ENCODE measurements at regions not wholly inside any gene's neighbourhood (a gene's known extent, or its start where the extent isn't known, plus 50 kb on each side); places are given as distances from the start of the nearest gene placed in this dataset.

DNA sequence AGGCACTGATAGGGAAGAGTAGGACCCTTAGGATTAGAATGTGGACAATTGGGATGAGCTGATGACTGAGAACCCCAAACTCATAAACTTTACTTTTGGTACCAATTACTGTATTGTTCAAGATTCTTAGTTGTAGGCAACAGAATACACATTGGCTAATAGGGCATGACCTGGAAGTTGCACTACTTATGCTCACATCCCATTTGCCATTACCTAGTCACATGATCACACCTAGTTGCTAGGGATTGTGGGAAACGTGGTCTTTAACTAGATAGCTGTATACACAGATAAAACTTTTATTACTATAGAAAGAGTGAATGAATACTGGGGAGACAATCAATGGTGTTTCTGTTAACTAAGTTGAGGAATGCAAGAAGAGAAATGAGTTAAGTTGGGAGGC, 113.4 kb upstream of the AKIRIN2 start:
- Mint-ChIP-seq H3K27me3 (peaks cover 3 to 9% of the 10 kb centered on the region in 2 donors), H3K4me1 (no peaks in the 10 kb centered on the region), H3K27ac (no peak overlapping the region), H3K9me3 (peaks cover 0 to 3% of the 10 kb centered on the region in 2 donors), H3K36me3 (no peaks in the 10 kb centered on the region), H3K4me3 (no peak overlapping the region)
- ATAC-seq (replicated peaks) (no peak), DNase-seq (no peak)

DNA sequence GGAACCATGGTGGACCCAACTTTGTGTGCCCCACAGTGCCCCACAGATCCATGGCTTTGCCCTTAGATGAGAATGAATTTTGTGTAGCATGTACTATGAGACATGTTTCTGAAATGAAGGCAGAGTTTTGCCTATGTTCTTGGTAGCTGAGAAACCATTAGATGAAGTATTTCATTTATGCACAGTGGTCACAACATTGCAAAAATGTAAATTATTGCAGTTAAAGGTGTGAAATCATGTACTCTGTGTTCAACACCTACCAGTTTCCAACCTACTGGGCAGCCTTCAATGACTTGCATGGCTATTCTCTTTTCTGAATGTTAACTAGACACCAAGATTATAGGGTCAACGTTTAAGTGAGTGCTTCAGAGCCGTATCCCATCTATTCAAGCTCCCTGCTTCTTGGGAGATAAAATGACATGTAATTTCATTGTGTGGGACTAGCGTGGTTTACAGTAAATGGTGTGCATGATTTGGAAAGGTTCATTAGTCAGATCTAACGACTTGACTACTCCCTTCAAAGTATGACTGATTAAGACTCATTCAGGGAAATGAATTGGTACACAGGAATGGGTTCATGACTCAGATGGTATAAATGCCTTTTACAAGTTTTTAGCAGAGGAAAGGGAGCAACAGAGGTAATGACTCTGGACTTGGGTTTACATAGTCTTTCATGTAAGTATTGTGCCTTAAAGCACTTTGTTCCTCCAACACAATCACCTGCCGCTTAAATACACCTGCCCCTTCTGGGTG, 106.1 kb upstream of the AKIRIN2 start:
- DNase-seq, result no peak
- H3K36me3 Mint-ChIP-seq, result no peaks in the 10 kb centered on the region
- H3K9me3 Mint-ChIP-seq, result no peaks in the 10 kb centered on the region
- ATAC-seq (replicated peaks), result peak in 1 of 2 donors; percentile 69
- H3K27ac Mint-ChIP-seq, result no peak overlapping the region
- peaks cover 18 to 22% of the 10 kb centered on the region in 2 donors for H3K4me1 Mint-ChIP-seq
- H3K27me3 Mint-ChIP-seq, result no peaks in the 10 kb centered on the region
- H3K4me3 Mint-ChIP-seq, result no peak overlapping the region

DNA sequence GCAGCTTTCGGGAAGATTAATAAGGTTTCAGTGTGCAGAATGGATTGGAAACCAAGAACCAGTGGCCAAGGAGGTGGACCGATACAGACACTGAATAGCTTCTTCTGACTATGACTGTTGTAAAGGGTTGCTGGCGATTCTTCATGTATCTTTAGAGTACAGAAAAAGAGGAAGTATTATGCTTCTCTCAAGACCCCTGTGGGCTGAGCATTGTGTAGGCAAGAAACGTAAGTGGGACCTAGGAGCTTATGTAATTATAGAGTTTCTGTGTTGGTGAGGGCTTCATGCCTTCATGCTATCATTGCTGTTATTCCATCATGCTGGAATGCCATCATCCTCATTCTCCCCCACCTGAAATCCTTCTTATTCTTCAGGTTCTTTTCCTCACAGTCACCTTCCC, 105.4 kb upstream of the AKIRIN2 start:
- Mint-ChIP-seq H3K4me3 (no peak overlapping the region), H3K9me3 (no peaks in the 10 kb centered on the region), H3K27me3 (no peaks in the 10 kb centered on the region), H3K4me1 (peaks cover 18 to 22% of the 10 kb centered on the region in 2 donors), H3K36me3 (no peaks in the 10 kb centered on the region), H3K27ac (no peak overlapping the region)
- DNase-seq, result no peak
- ATAC-seq (replicated peaks), result peak; percentile 75 to 88

DNA sequence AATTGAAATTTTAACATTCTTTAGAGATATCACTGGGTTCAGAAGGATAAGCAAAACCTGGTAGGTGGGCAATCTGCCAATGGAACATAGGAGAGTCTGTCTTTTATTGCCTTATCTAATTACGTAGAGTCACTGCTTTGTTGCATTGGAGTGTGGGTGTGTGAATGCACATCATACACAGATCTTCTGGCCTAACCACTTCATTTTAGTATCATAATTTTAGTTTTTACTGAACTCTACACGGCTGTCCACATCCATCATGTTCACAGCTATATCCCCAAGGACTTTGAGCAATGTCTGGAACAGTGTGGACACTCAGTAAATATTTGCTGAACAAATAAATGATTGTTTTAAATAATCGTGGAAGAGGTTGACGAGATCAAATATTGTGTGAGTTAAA, 104.6 kb upstream of the AKIRIN2 start:
- ATAC-seq (replicated peaks) (no peak), DNase-seq (no peak)
- H3K9me3 Mint-ChIP-seq, result no peaks in the 10 kb centered on the region
- no peaks in the 10 kb centered on the region for H3K27me3 Mint-ChIP-seq
- no peak overlapping the region for H3K4me3 Mint-ChIP-seq
- H3K4me1 Mint-ChIP-seq, result peaks cover 18 to 22% of the 10 kb centered on the region in 2 donors
- no peak overlapping the region for H3K27ac Mint-ChIP-seq
- no peaks in the 10 kb centered on the region for H3K36me3 Mint-ChIP-seq

DNA sequence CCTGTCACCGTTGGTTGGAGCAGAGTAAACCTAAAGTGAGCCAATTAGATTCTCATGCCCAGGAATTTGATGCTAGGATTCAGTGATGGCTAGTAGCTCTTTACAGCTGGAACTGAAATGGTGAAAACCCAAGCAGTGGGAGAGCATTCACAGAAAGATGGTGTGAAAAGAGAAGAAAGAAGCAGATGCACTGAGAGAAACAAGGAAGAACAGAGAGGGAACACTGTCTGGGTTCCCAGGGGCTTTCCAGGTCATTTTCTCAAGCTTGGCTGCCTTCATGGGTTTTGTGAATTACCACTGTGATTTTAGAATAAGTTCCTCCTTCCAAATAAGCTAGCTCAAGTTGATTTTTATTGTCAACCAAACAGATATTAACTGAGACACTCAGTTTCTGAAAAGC, 104.1 kb upstream of the AKIRIN2 start:
- Mint-ChIP-seq H3K27me3 (no peaks in the 10 kb centered on the region), H3K36me3 (no peaks in the 10 kb centered on the region), H3K27ac (peak overlapping the region; percentile 81), H3K9me3 (no peaks in the 10 kb centered on the region), H3K4me1 (peaks cover 18 to 22% of the 10 kb centered on the region in 2 donors), H3K4me3 (no peak overlapping the region)
- DNase-seq (no peak), ATAC-seq (replicated peaks) (peak in 1 of 2 donors; percentile 59)

DNA sequence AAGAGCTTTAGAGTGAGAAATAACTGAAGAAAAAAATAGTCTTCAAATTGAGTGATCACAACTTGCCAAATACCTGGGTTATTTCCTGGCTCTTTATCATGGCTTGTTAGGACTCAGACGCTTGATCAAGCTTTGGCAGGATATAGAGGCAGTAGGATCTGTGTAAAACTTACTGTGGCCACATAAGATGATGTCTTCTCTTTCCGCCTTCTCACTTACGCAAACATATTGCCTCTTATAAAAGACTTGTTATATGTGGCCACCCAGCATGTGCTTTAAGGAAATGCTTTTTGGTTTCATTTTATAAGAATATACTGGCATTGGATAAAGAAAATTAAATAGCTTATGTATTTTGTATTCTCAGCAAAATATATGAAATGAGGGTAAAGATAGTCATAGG, 101.8 kb upstream of the AKIRIN2 start:
- ATAC-seq (replicated peaks) (no peak), DNase-seq (no peak)
- Mint-ChIP-seq H3K9me3 (no peaks in the 10 kb centered on the region), H3K4me3 (no peak overlapping the region), H3K27me3 (no peaks in the 10 kb centered on the region), H3K27ac (no peak overlapping the region), H3K36me3 (no peaks in the 10 kb centered on the region), H3K4me1 (peaks cover 24 to 32% of the 10 kb centered on the region in 2 donors)

DNA sequence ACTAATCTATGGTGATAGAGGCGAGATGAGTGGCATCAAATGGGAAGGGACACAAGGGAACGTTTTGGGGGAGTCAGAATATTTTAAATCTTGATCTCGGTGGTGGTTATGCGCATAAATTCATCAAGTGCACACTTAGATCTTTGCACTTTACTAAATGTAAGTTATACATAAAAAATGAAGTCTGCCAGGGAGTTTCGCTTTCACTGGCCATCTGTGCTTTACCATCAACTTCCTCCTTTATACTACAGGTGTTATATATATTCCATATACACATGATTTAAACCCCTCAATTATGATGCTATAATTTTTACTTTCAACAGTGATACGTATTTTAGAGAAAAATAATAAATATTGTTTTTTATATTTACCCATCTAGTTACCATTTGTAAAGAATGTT, 97.6 kb upstream of the AKIRIN2 start:
- DNase-seq (no peak), ATAC-seq (replicated peaks) (peak; percentile 38 to 74)
- no peak overlapping the region for H3K27ac Mint-ChIP-seq
- peak overlapping the region; percentile 3 to 30 for H3K4me3 Mint-ChIP-seq
- H3K27me3 Mint-ChIP-seq, result no peaks in the 10 kb centered on the region
- H3K4me1 Mint-ChIP-seq, result peaks cover 24 to 29% of the 10 kb centered on the region in 2 donors
- no peaks in the 10 kb centered on the region for H3K9me3 Mint-ChIP-seq
- H3K36me3 Mint-ChIP-seq, result no peaks in the 10 kb centered on the region

DNA sequence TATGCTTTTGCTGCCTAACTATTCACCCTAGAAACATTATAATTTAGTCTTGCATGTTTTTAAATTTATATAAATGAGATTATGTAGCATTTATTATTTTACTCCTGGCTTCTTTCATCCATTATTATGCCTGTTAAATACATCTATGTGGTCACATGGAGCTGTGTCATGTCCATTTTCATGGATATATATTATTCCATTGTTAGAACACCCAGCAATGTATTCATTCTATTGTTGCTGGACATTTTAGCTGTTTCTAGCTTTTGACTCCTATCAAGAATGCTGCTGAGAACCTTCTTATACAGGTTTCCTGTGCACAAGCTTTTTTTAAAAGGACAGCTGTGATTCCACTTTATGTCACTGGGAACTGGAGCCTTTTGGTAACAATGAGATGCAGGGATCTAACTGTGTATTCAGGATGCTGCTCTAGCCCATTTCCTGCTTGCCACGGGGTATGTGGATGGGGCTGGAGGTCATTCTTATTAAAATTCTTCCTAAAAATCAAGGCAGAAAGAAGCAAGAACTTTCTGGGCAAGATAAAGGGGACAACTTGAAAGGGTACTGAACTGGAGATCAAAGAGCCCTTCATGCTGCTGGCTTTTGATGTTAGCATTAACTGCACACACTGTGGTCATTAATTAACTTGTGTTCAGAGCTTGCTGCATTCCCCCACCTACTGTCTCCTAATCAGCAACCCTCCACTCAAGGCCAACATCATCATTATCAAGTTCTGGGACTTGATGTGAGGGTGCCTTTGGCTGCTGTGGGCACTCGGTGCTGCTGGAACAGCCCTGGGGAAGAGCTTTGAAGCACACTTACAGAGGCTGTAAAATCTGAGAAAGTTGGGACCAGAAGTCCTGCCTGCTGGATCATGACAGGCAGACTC, 96.6 kb upstream of the AKIRIN2 start:
- no peak overlapping the region for H3K27ac Mint-ChIP-seq
- DNase-seq, result no peak
- peaks cover 26 to 29% of the 10 kb centered on the region in 2 donors for H3K4me1 Mint-ChIP-seq
- H3K4me3 Mint-ChIP-seq, result peak overlapping the region in 1 of 2 donors; percentile 26
- H3K9me3 Mint-ChIP-seq, result no peaks in the 10 kb centered on the region
- no peaks in the 10 kb centered on the region for H3K36me3 Mint-ChIP-seq
- ATAC-seq (replicated peaks), result peak; percentile 26 to 35
- H3K27me3 Mint-ChIP-seq, result no peaks in the 10 kb centered on the region

DNA sequence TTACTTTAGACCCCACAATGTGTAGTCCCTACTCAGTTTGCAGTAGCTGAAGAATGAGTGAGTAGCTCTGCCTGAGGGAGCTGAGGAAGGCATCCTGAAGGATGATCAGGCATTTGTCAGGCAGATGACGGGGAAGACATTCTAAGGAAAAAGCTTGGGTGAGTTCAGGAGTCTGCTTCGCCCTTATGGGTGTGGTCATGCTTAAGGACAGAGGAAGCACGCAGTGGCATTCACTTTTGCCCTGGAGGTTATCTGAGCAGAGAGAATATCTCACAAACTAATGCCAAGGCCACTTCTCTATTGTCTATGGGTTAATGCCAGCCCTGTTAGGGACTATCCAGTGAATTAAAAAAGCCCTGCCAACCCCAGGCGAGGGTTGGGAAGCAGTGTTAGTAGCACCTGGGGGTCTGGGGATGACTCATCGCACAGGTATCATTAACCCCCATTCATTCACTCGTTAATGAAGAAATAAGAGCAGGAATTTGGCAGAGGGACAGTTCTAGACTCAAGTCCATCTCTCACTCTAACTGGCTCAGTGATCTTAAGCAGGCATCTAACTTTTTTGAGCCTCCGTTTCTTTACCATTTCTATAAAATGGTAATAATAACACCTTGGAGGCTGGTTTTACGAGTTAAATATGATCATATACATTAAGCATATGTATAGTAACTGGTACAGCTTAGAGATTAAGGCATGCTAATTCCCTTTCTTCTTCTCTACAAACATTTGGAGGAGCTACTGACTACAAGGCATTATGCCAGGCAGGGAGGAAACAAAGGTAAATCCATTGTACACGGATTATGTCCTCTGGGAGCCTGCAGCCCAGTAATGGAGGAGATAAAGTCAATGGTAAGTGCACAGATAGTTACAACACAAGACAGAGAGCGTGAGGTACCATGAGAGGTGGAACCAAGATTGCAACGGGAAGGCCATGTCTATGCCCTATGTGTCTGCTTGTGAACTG, 93.2 kb upstream of the AKIRIN2 start:
- Mint-ChIP-seq H3K4me3 (no peak overlapping the region), H3K27ac (no peak overlapping the region), H3K9me3 (no peaks in the 10 kb centered on the region), H3K4me1 (peaks cover 26 to 37% of the 10 kb centered on the region in 2 donors), H3K27me3 (no peaks in the 10 kb centered on the region), H3K36me3 (no peaks in the 10 kb centered on the region)
- no peak for ATAC-seq (replicated peaks)
- DNase-seq, result no peak

DNA sequence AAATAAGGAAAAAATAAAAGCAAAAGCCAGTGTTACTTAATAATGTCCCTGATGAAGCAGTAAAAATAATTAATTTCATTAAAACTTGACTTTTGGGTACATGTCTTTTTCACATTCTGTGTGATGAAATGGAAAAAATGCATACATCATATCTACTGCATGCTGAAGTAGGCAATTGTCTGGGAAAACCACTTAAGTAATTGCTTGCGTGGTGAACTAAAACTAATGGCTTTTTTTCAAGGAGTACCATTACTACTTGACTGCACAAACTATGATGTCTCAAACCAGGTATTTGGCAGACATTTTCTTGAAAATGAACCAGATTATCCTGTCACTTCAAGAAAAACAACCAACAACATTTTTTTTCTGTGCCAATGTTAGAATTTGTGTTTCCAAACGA, 91.3 kb upstream of the AKIRIN2 start:
- H3K27ac Mint-ChIP-seq, result no peak overlapping the region
- no peaks in the 10 kb centered on the region for H3K9me3 Mint-ChIP-seq
- H3K4me1 Mint-ChIP-seq, result peaks cover 20 to 24% of the 10 kb centered on the region in 2 donors
- H3K27me3 Mint-ChIP-seq, result no peaks in the 10 kb centered on the region
- DNase-seq, result no peak
- no peak for ATAC-seq (replicated peaks)
- H3K4me3 Mint-ChIP-seq, result no peak overlapping the region
- H3K36me3 Mint-ChIP-seq, result no peaks in the 10 kb centered on the region

DNA sequence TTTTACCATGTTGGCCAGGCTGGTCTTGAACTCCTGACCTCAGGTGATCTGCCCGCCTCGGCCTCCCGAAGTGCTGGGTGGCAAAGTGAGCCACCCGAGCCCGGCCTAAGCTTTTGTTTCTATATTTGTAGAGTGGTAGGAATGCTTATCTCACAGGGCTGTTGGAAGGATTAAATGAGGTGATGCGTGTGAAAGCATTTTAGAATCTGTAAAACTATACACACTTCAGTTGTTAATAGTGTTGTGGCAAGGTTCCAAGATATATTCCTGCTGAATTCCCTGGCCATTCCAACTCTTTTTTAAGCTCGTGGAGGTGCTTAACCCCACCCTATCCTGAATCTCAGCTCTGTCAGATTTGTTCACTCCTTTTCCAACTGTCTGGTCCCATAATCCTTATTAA, 89.9 kb upstream of the AKIRIN2 start:
- H3K27me3 Mint-ChIP-seq, result no peaks in the 10 kb centered on the region
- H3K36me3 Mint-ChIP-seq, result no peaks in the 10 kb centered on the region
- no peak overlapping the region for H3K27ac Mint-ChIP-seq
- no peaks in the 10 kb centered on the region for H3K9me3 Mint-ChIP-seq
- H3K4me3 Mint-ChIP-seq, result no peak overlapping the region
- H3K4me1 Mint-ChIP-seq, result peaks cover 18 to 21% of the 10 kb centered on the region in 2 donors
- DNase-seq (no peak), ATAC-seq (replicated peaks) (no peak)

DNA sequence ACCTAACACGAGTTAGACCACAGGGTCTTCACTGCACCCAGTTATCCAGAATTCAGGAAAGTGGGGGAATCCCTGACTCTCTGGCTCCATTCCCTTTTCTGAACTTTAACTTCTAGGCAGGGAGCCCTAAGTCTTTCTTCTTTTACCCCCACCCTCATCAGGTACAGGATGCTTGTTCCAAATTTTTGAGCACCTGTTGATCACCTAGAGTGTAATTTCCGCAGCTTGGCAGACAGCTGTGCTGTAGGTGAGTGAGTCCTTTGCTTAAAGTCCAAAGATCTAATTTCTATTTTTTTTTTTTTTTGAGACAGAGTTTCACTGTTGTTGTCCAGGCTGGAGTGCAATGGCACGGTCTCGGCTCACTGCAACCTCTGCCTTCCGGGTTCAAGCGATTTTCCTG, 89.5 kb upstream of the AKIRIN2 start:
- no peaks in the 10 kb centered on the region for H3K9me3 Mint-ChIP-seq
- H3K36me3 Mint-ChIP-seq, result no peaks in the 10 kb centered on the region
- H3K27me3 Mint-ChIP-seq, result no peaks in the 10 kb centered on the region
- H3K4me1 Mint-ChIP-seq, result peaks cover 14 to 16% of the 10 kb centered on the region in 2 donors
- no peak overlapping the region for H3K4me3 Mint-ChIP-seq
- H3K27ac Mint-ChIP-seq, result no peak overlapping the region
- no peak for DNase-seq
- ATAC-seq (replicated peaks), result no peak

DNA sequence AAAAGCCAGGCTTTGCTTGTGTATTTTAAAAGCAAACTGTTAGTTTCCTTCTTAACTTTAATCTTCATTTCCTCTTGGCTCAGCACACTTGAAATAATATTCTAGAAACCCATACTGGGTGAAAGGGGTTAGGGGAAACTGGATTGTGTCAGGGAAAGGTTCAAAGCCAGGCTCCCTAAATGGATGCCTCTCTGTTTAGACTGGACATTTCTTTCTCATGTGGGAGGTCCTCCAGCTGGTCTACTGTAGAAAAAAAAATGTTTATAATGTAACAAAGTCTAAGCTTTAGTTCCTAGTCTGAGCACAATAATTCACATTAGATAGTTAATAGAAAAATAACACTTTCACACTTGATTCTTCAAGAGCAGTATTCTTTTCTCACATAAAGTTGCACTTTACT, 89.0 kb upstream of the AKIRIN2 start:
- DNase-seq (no peak), ATAC-seq (replicated peaks) (no peak)
- H3K36me3 Mint-ChIP-seq, result no peaks in the 10 kb centered on the region
- no peak overlapping the region for H3K4me3 Mint-ChIP-seq
- peaks cover 11 to 12% of the 10 kb centered on the region in 2 donors for H3K4me1 Mint-ChIP-seq
- H3K9me3 Mint-ChIP-seq, result no peaks in the 10 kb centered on the region
- H3K27ac Mint-ChIP-seq, result no peak overlapping the region
- no peaks in the 10 kb centered on the region for H3K27me3 Mint-ChIP-seq

DNA sequence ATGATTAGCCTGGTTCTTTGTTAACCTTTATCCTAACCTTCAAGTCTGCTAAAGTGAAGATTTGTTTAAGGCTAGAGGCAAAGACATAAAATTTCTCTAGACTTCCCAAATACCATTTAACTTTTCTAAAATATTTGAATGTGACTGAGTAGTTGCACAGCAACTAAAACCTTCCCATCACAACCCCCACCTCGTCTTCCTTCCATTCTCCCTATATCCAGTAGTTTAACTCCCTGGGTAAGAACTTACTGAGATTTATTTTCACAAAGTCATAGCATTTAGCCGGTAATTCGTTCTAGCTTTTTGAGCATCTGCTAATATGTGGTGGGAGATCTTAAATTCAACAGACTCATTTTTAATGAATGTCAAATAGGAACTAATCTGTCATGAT, 87.9 kb upstream of the AKIRIN2 start:
- no peak overlapping the region for H3K4me3 Mint-ChIP-seq
- no peaks in the 10 kb centered on the region for H3K36me3 Mint-ChIP-seq
- H3K27ac Mint-ChIP-seq, result no peak overlapping the region
- ATAC-seq (replicated peaks) (no peak), DNase-seq (no peak)
- no peaks in the 10 kb centered on the region for H3K27me3 Mint-ChIP-seq
- H3K9me3 Mint-ChIP-seq, result peaks cover 0 to 2% of the 10 kb centered on the region in 2 donors
- peaks cover 5 to 8% of the 10 kb centered on the region in 2 donors for H3K4me1 Mint-ChIP-seq
